ENCODE measurements at regions not wholly inside any gene's neighbourhood (a gene's known extent, or its start where the extent isn't known, plus 50 kb on each side); places are given as distances from the start of the nearest gene placed in this dataset.

GRCh38 chr10:123513870-123514269, 152.3 kb upstream of the GPR26 start:
- TF ChIP-seq CTCF (tag by site-specific recombination; IDR thresholded peaks at IDR 0.05) (no peak), ZNF791 (tag by site-specific recombination; IDR thresholded peaks at IDR 0.05) (no peak), PATZ1 (tag by site-specific recombination; IDR thresholded peaks at IDR 0.05) (no peak), ZBTB11 (tag by site-specific recombination; conservative IDR thresholded peaks at IDR 0.05; ENCODE audit: low read depth) (no peak)

All from HEK293 (cell line).